Ammon's horn (tissue), 1 donor: ENCODE measurements at regions not wholly inside any gene's neighbourhood (a gene's known extent, or its start where the extent isn't known, plus 50 kb on each side); places are given as distances from the start of the nearest gene placed in this dataset.

Experiments
- DNase-seq: peaks from one replicate; pipeline ENCODE4 v3.0.0-alpha.2; 2016; ENCODE audit warnings: low spot score

- no peak for DNase-seq
Observed at GRCh38 chr2:120515759-120516678, 170.1 kb downstream of the INHBB start.

GRCh38 chr2:120516679-120517314 is 170.9 kb downstream of the INHBB start:
- DNase-seq = no peak

- no peak for DNase-seq
Observed at GRCh38 chr2:120517751-120518469, 172.0 kb downstream of the INHBB start.

GRCh38 chr2:120518819-120519218 is 172.9 kb downstream of the INHBB start:
- no peak for DNase-seq

GRCh38 chr2:120519469-120519868 is 173.5 kb downstream of the INHBB start:
- no peak for DNase-seq

GRCh38 chr2:120520454-120520853 is 174.5 kb downstream of the INHBB start:
- no peak for DNase-seq

- peak; percentile 45 for DNase-seq
Observed at GRCh38 chr2:120520929-120521912, 175.3 kb downstream of the INHBB start.

- no peak for DNase-seq
Observed at GRCh38 chr2:120522151-120522751, 176.3 kb downstream of the INHBB start.

GRCh38 chr2:120523766-120524165 is 177.8 kb downstream of the INHBB start:
- no peak for DNase-seq

GRCh38 chr2:120524174-120524573 is 178.2 kb downstream of the INHBB start:
- DNase-seq = no peak

- no peak for DNase-seq
Observed at GRCh38 chr2:120525056-120526046, 179.4 kb downstream of the INHBB start.

GRCh38 chr2:120526047-120526562 is 180.2 kb downstream of the INHBB start:
- no peak for DNase-seq

- no peak for DNase-seq
Observed at GRCh38 chr2:120526997-120527945, 181.3 kb downstream of the INHBB start.

- no peak for DNase-seq
Observed at GRCh38 chr2:120528051-120528692, 182.2 kb downstream of the INHBB start.

GRCh38 chr2:120528693-120529076 is 182.7 kb downstream of the INHBB start:
- no peak for DNase-seq

- no peak for DNase-seq
Observed at GRCh38 chr2:120530781-120531180, 184.8 kb downstream of the INHBB start.

- no peak for DNase-seq
Observed at GRCh38 chr2:120531365-120531764, 185.4 kb downstream of the INHBB start.
